ENCODE measurements at regions not wholly inside any gene's neighbourhood (a gene's known extent, or its start where the extent isn't known, plus 50 kb on each side); places are given as distances from the start of the nearest gene placed in this dataset.

DNA sequence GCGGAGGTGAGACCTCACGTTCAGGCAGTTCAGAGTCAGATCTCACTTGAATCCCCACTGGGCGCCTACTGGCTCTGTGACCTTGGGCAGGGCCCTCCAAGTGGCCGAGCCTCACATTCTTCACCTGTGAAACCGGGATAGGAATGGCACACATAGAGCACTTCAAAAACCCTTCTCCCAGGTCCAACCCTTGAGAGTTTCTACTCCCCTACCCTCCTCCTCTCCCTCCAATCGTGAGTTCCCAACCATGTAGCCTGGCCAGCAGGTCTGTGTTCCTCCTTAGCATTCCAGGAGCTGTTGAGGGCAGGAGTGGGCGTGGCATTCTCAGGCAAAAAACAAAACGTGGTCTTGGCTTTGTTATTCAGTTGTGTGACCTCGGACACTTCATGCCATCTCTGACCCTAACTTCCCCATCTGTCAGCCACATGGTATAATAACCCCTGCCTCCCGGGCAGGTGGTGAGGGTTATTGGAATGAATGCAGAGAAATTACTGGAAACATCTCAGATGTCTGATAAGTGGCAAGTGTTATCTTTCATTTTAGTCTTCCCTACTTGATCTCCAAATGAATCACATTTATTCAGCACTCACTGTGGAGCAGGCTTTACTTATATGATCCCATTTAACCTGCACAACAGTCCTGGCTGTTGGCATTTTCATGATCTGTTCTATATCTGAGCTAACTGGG lies 112.8 kb upstream of the BOD1 start:
- no peak overlapping the region for H3K27ac ChIP-seq
- TF ChIP-seq, protein P1, sequence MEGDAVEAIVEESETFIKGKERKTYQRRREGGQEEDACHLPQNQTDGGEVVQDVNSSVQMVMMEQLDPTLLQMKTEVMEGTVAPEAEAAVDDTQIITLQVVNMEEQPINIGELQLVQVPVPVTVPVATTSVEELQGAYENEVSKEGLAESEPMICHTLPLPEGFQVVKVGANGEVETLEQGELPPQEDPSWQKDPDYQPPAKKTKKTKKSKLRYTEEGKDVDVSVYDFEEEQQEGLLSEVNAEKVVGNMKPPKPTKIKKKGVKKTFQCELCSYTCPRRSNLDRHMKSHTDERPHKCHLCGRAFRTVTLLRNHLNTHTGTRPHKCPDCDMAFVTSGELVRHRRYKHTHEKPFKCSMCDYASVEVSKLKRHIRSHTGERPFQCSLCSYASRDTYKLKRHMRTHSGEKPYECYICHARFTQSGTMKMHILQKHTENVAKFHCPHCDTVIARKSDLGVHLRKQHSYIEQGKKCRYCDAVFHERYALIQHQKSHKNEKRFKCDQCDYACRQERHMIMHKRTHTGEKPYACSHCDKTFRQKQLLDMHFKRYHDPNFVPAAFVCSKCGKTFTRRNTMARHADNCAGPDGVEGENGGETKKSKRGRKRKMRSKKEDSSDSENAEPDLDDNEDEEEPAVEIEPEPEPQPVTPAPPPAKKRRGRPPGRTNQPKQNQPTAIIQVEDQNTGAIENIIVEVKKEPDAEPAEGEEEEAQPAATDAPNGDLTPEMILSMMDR (conservative IDR thresholded peaks at IDR 0.05) = no peak
- TF ChIP-seq ZFX (IDR thresholded peaks at IDR 0.05) = no peak

DNA sequence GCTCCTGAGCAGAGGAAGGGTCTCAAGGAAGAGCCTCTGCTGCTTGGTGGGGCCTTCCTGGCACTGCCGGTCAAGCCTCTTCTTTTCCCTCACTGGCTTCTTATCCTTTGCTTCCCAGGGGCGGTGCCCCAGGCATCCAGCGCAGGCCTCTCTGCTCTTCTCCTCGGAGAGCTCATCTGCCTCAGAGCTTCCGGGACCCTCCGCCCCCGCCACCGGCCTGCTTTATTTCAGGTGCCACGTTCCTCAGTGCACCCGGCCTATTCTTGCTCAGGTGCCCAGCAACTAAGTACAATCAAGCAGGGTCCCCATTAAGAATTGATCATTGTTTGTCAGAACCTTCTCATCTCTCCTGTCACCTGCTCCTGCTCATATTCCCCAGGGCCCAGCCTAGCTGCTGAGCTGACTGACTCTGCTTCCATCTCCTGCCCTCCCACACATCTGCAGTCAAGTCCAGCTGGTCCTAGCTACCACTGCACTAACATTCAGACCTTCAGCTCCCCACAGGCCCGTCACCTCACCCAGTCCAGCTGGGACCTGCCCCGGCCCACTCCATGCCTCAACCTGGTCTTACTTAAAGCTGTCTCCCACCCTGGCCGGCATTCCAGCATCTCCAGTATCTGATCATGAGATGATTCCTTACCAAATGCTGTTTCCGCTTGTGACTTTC lies 114.3 kb upstream of the BOD1 start:
- no peak for TF ChIP-seq ZFX (IDR thresholded peaks at IDR 0.05)
- TF ChIP-seq, protein P1 (conservative IDR thresholded peaks at IDR 0.05) = no peak
- H3K27ac ChIP-seq = no peak overlapping the region

DNA sequence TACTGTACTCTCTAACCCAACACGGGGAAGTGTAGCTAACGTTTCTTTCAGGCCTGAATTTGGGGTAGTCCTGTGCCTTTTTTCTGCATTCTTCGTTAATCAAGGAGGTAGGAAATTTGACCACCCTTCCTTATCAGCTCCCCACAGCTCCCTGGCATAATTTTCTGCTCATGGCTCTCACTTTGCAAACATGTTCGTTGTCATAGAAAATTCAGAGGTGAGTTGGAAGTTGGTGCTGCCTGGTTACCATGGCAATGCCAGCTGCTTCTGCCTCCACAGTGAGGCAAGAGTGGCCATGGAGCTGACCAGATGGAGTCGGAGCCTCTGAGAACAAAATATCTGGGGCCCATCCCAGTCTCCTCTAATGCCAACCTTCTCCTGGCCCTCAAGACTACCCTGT lies 116.6 kb upstream of the BOD1 start:
- H3K27ac ChIP-seq = no peak overlapping the region
- TF ChIP-seq, protein P1 (conservative IDR thresholded peaks at IDR 0.05) = no peak

DNA sequence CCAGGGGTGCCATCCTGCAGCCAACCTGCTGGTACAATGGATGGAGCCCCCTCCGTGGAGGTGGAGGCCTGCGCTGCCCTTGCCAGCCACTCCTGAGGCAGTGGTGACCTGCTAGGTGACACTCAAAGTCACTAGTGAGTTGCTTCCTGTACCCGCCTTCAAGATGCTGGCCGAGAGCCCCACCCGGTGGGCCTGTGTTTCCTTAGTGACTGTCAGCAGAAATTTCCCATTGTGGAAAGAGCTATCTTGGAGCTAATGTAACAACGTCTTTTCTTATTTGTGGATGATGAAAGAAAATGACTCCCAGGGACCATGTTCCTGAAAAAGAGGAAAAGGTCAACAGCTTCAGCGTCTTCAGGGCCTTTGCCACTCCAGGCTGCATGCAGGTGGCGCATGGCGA lies 117.0 kb upstream of the BOD1 start:
- H3K27ac ChIP-seq = no peak overlapping the region
- no peak for TF ChIP-seq ZFX (IDR thresholded peaks at IDR 0.05)
- TF ChIP-seq, protein P1 (conservative IDR thresholded peaks at IDR 0.05) = no peak

DNA sequence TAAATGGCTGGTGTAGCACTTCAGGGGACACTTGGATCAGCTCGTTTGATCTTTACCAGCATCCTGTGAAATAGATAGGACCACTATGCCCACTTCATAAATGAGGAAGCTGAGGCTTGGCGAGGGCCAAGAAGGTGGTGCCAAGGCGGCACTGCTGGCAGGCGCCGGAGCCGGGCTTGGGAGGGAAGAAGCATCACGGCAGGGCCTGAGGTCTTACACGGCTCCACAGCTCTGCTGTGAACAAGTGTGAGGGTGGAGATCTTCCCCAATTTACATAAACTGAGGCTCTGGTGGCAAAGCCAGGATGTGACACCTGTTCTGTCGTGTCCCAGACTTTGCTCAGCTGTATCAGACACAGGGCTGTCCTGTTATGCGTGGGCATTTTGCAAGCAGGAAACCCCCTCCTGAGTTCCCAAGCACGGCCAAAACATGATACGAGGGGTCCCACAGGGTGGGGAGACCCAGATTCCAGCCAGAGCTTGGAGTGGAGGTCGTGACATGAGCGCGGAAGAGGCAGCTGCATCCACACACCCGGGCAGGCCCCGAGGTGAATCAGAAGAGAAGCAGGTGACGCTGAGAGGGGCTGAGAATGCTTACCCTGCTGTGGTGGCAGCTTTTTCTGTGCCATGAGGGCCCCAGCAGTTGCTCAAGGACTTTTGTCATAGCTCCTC lies 117.5 kb upstream of the BOD1 start:
- TF ChIP-seq, protein P1 (conservative IDR thresholded peaks at IDR 0.05) = no peak
- no peak for TF ChIP-seq ZFX (IDR thresholded peaks at IDR 0.05)
- H3K27ac ChIP-seq = no peak overlapping the region

DNA sequence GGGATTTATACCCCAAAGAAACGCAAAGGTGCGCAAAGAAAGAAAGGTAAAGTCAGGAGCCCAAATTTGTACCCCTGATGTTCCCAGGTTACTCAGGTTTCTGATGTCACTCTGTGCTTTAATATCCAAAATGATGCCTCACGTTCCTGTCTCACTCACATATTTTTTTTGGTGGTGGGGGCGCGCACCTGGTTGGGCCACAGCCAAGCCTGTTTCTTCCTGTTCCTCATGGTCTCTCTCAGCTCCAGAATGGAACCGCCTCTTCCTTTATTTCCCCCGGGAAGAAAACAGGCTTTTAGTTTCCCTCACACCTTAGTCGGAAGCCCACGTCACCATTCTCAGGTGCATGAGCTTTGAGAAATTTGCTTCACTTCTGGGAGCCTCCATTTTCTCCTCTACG lies 118.3 kb upstream of the BOD1 start:
- TF ChIP-seq ZFX (IDR thresholded peaks at IDR 0.05) = no peak
- TF ChIP-seq, protein P1 (conservative IDR thresholded peaks at IDR 0.05) = no peak
- no peak overlapping the region for H3K27ac ChIP-seq

DNA sequence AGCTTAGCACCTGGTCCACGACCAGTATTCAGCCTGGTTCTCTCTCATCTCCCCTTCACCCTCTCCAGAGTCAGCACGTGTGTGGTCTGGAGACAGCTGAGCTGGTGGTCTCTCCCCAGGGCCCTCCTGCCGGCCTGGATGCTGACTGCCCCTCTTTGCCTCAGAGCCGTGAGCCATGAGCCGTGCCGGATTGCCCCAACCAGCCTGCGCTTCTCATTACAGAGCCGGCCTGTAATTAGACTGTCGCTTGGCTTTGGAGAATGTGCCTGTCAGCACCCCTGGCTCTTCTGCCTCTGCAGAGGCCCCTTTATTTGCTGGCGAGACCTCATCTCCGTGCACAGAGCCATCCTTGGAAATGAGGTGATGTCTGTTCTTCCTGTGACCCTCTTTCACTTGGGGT lies 118.7 kb upstream of the BOD1 start:
- no peak overlapping the region for H3K27ac ChIP-seq
- TF ChIP-seq ZFX (IDR thresholded peaks at IDR 0.05) = no peak
- TF ChIP-seq, protein P1 (conservative IDR thresholded peaks at IDR 0.05) = no peak

Measured in C4-2B (cell line).